ENCODE measurements at regions not wholly inside any gene's neighbourhood (a gene's known extent, or its start where the extent isn't known, plus 50 kb on each side); places are given as distances from the start of the nearest gene placed in this dataset.
A peak's percentile ranks its signal among the peaks of the same experiment; 100 is the strongest.

GRCh38 chr7:83259064-83259463 lies 96.4 kb upstream of the PCLO start (continued):
- TF ChIP-seq AFF4 (CRISPR knock-in tag; IDR thresholded peaks at IDR 0.05; ENCODE audit: borderline replicate concordance) (no peak), ZBTB21 (CRISPR knock-in tag; IDR thresholded peaks at IDR 0.05; ENCODE audit: borderline replicate concordance) (no peak), MXD4 (CRISPR knock-in tag; IDR thresholded peaks at IDR 0.05; ENCODE audit: borderline replicate concordance) (no peak), SOX15 (CRISPR knock-in tag; IDR thresholded peaks at IDR 0.05) (no peak), ATF1 (CRISPR knock-in tag; IDR thresholded peaks at IDR 0.05) (no peak), ZNF425 (CRISPR knock-in tag; conservative IDR thresholded peaks at IDR 0.05) (no peak), TEAD1 (CRISPR knock-in tag; IDR thresholded peaks at IDR 0.05) (no peak), CREB1 (CRISPR knock-in tag; IDR thresholded peaks at IDR 0.05) (no peak), ESRRA (CRISPR knock-in tag; IDR thresholded peaks at IDR 0.05; ENCODE audit: borderline replicate concordance) (no peak)

- peaks cover 9% of the 10 kb centered on the region; the same call in 1 of the 2 replicates for H3K9me3 Mint-ChIP-seq
- CTCF ChIA-PET = no interaction called here
- ATAC-seq = no peak
Measured at GRCh38 chr7:83248000-83248399, 85.3 kb upstream of the PCLO start.

More at GRCh38 chr7:83248000-83248399, 85.3 kb upstream of the PCLO start:
- no peaks in the 10 kb centered on the region for H3K27me3 Mint-ChIP-seq (ENCODE audit: low read depth)
- no peak for DNase-seq (ENCODE audit: low spot score)
- TF ChIP-seq E2F5 (CRISPR knock-in tag; IDR thresholded peaks at IDR 0.05) (no peak), ZNF416 (CRISPR knock-in tag; IDR thresholded peaks at IDR 0.05) (no peak), CBFB (CRISPR knock-in tag; IDR thresholded peaks at IDR 0.05; ENCODE audit: low read depth) (no peak), ARID4B (CRISPR knock-in tag; IDR thresholded peaks at IDR 0.05; ENCODE audit: borderline replicate concordance) (no peak), HMGXB4 (CRISPR knock-in tag; IDR thresholded peaks at IDR 0.05) (no peak), RORB (CRISPR knock-in tag; IDR thresholded peaks at IDR 0.05) (no peak), ZNF423 (CRISPR knock-in tag; IDR thresholded peaks at IDR 0.05) (no peak), CDX4 (CRISPR knock-in tag; IDR thresholded peaks at IDR 0.05; ENCODE audit: borderline replicate concordance) (no peak), JUN (CRISPR knock-in tag; IDR thresholded peaks at IDR 0.05) (no peak), MXD4 (CRISPR knock-in tag; IDR thresholded peaks at IDR 0.05; ENCODE audit: borderline replicate concordance) (no peak), NR2C2 (CRISPR knock-in tag; IDR thresholded peaks at IDR 0.05) (no peak), USF2 (CRISPR knock-in tag; IDR thresholded peaks at IDR 0.05) (no peak)
- POLR2A ChIA-PET = no interaction called here
- no peak overlapping the region for H3K4me3 Mint-ChIP-seq
- no peaks in the 10 kb centered on the region for H3K36me3 Mint-ChIP-seq
- H3K27ac Mint-ChIP-seq = peak overlapping the region; percentile 73; the same call in 1 of the 2 replicates
- H3K4me1 Mint-ChIP-seq = peaks cover 3% of the 10 kb centered on the region; the same call in 1 of the 2 replicates
